H1 (cell line): ENCODE measurements at regions not wholly inside any gene's neighbourhood (a gene's known extent, or its start where the extent isn't known, plus 50 kb on each side); places are given as distances from the start of the nearest gene placed in this dataset.

Experiments used
- ATF2 ChIP-seq: IDR thresholded peaks from 2 replicates; pipeline ENCODE4 v1.6.1; 2012; ENCODE audit warnings: low read length, inconsistent platforms
- CREB1 ChIP-seq: IDR thresholded peaks from 2 replicates; pipeline ENCODE4 v1.6.1; 2012; ENCODE audit warnings: inconsistent platforms
- EZH2 ChIP-seq: fragments of 200-600 bp; sonication (generic); IDR thresholded peaks from 2 replicates; pipeline ENCODE4 v1.7.1; 2012; ENCODE audit warnings: low read depth, mild to moderate bottlenecking, moderate library complexity, low read length, inconsistent platforms; ENCODE audit not compliant: severe bottlenecking
- HDAC6 ChIP-seq: IDR thresholded peaks from one replicate; pipeline ENCODE4 v1.7.1; 2012; ENCODE audit warnings: low read depth, mild to moderate bottlenecking, inconsistent platforms, low read length, moderate library complexity
- KDM5A ChIP-seq: fragments of 200-600 bp; IDR thresholded peaks from 2 replicates; pipeline ENCODE4 v1.7.1; 2012; ENCODE audit warnings: mild to moderate bottlenecking, low read length, inconsistent platforms, mixed read lengths
- POLR2A ChIP-seq, 2 experiments: IDR thresholded peaks; 1 replicate in 1 of 2; 2 replicates in 1 of 2; pipeline ENCODE4 v1.6.1; 2011; ENCODE audit warnings: low read depth in 2 of 2, low read length in 2 of 2, mild to moderate bottlenecking in 2 of 2; ENCODE audit errors: control extremely low read depth in 1 of 2
- SP1 ChIP-seq: IDR thresholded peaks from 2 replicates; pipeline ENCODE4 v1.6.1; 2011; ENCODE audit warnings: low read depth, low read length
- SP2 ChIP-seq: IDR thresholded peaks from 2 replicates; pipeline ENCODE4 v1.6.1; 2012; ENCODE audit warnings: mild to moderate bottlenecking, low read length, inconsistent platforms
- TAF1 ChIP-seq: IDR thresholded peaks from 2 replicates; pipeline ENCODE4 v1.6.1; 2011; ENCODE audit warnings: mild to moderate bottlenecking, low read depth, low read length
- USF2 ChIP-seq: IDR thresholded peaks from 2 replicates; pipeline ENCODE4 v1.6.1; 2011; ENCODE audit warnings: low read length, improper control_type of control experiment
- TF ChIP-seq, protein P1 (sequence below), 3 experiments: IDR thresholded peaks; 1 replicate in 2 of 3; 2 replicates in 1 of 3; pipeline versions ENCODE4 v1.5.1 to v1.6.1; 2011; ENCODE audit warnings: low read length in 3 of 3, mild to moderate bottlenecking in 3 of 3, inconsistent platforms in 2 of 3, low read depth in 1 of 3, moderate library complexity in 1 of 3; ENCODE audit not compliant: insufficient read depth in 1 of 3; ENCODE audit errors: control extremely low read depth in 1 of 3

GRCh38 chr1:228998179-228998578 is 262.9 kb downstream of the RHOU start:
- TF ChIP-seq, protein P1, sequence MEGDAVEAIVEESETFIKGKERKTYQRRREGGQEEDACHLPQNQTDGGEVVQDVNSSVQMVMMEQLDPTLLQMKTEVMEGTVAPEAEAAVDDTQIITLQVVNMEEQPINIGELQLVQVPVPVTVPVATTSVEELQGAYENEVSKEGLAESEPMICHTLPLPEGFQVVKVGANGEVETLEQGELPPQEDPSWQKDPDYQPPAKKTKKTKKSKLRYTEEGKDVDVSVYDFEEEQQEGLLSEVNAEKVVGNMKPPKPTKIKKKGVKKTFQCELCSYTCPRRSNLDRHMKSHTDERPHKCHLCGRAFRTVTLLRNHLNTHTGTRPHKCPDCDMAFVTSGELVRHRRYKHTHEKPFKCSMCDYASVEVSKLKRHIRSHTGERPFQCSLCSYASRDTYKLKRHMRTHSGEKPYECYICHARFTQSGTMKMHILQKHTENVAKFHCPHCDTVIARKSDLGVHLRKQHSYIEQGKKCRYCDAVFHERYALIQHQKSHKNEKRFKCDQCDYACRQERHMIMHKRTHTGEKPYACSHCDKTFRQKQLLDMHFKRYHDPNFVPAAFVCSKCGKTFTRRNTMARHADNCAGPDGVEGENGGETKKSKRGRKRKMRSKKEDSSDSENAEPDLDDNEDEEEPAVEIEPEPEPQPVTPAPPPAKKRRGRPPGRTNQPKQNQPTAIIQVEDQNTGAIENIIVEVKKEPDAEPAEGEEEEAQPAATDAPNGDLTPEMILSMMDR (IDR thresholded peaks at IDR 0.05; ENCODE audit: control extremely low read depth in 1 of 3, insufficient read depth in 1 of 3, low read depth in 1 of 3, low read length in 3 of 3) = no peak
- TF ChIP-seq CREB1 = no peak
- TF ChIP-seq EZH2 = no peak
- TF ChIP-seq KDM5A = no peak
- TF ChIP-seq POLR2A (IDR thresholded peaks at IDR 0.05; ENCODE audit: control extremely low read depth in 1 of 2, low read depth in 2 of 2, low read length in 2 of 2) = no peak
- no peak for TF ChIP-seq TAF1
- no peak for TF ChIP-seq HDAC6
- TF ChIP-seq SP1 = no peak
- no peak for TF ChIP-seq ATF2
- no peak for TF ChIP-seq USF2
- TF ChIP-seq SP2 = no peak
